ENCODE measurements at regions not wholly inside any gene's neighbourhood (a gene's known extent, or its start where the extent isn't known, plus 50 kb on each side); places are given as distances from the start of the nearest gene placed in this dataset.

GRCh38 chr12:24561411-24561871 is 387.5 kb downstream of the BCAT1 start:
- TF ChIP-seq TAF1 (IDR thresholded peaks at IDR 0.05; ENCODE audit: low read depth) = no peak
- TF ChIP-seq RAD21 (IDR thresholded peaks at IDR 0.05; ENCODE audit: low read depth) = no peak
- TF ChIP-seq TCF12 (IDR thresholded peaks at IDR 0.05; ENCODE audit: low read depth) = no peak
- TF ChIP-seq NFIC (IDR thresholded peaks at IDR 0.05) = no peak
- TF ChIP-seq YY1 (IDR thresholded peaks at IDR 0.05; ENCODE audit: low read depth) = no peak
- TF ChIP-seq EGR1 (IDR thresholded peaks at IDR 0.05) = no peak
- TF ChIP-seq CEBPB (IDR thresholded peaks at IDR 0.05) = no peak
- TF ChIP-seq USF1 (IDR thresholded peaks at IDR 0.05) = no peak
- TF ChIP-seq CREB1 (IDR thresholded peaks at IDR 0.05; ENCODE audit: low read depth) = no peak
- TF ChIP-seq EP300 (IDR thresholded peaks at IDR 0.05; ENCODE audit: borderline replicate concordance) = no peak
- TF ChIP-seq ZBTB7A (IDR thresholded peaks at IDR 0.05; ENCODE audit: low read depth) = no peak

All from Ishikawa (cell line).